HCT116 (cell line): ENCODE measurements at regions not wholly inside any gene's neighbourhood (a gene's known extent, or its start where the extent isn't known, plus 50 kb on each side); places are given as distances from the start of the nearest gene placed in this dataset.

Experiments
- CTCF ChIP-seq, 3 experiments: fragments of 200-600 bp in 1 of 3; sonication (generic) in 1 of 3; IDR thresholded peaks in 2 of 3; conservative IDR thresholded peaks in 1 of 3; 2 replicates each; pipeline ENCODE4 v1.5.1; 2012 to 2017; ENCODE audit warnings: low read depth in 2 of 3, low read length in 2 of 3, antibody characterized with exemption in 1 of 3, borderline replicate concordance in 1 of 3, control low read depth in 1 of 3, mild to moderate bottlenecking in 1 of 3, mixed read lengths in 1 of 3, mixed run types in 1 of 3, moderate library complexity in 1 of 3; ENCODE audit not compliant: insufficient read depth in 1 of 3
- EZH2 ChIP-seq: fragments of 200-600 bp; sonication (generic); IDR thresholded peaks from 2 replicates; pipeline ENCODE4 v1.6.1; 2017; ENCODE audit warnings: antibody characterized with exemption, mixed run types
- POLR2A ChIP-seq: IDR thresholded peaks from 2 replicates; pipeline ENCODE4 v1.7.0; 2011; ENCODE audit warnings: borderline replicate concordance; ENCODE audit not compliant: insufficient read depth, insufficient read length; ENCODE audit errors: extremely low read depth
- RAD21 ChIP-seq: IDR thresholded peaks from 2 replicates; pipeline ENCODE4 v1.6.1; 2012; ENCODE audit warnings: low read depth, mild to moderate bottlenecking
- ZNF274 ChIP-seq: fragments of 200-500 bp; sonication (Bioruptor generic); IDR thresholded peaks from 2 replicates; pipeline ENCODE4 v1.6.1; 2014; ENCODE audit warnings: mild to moderate bottlenecking, low read depth, low read length, inconsistent platforms

GRCh38 chr2:215884451-215885087, 128.8 kb downstream of the MREG start:
- no peak for TF ChIP-seq POLR2A
- no peak for TF ChIP-seq CTCF (IDR thresholded peaks at IDR 0.05 in 2 of 3, conservative IDR thresholded peaks at IDR 0.05 in 1 of 3; ENCODE audit: borderline replicate concordance in 1 of 3, insufficient read depth in 1 of 3, low read depth in 2 of 3, low read length in 2 of 3)
- no peak for TF ChIP-seq RAD21
- TF ChIP-seq ZNF274 = no peak
- TF ChIP-seq EZH2 = no peak
